ENCODE measurements at regions not wholly inside any gene's neighbourhood (a gene's known extent, or its start where the extent isn't known, plus 50 kb on each side); places are given as distances from the start of the nearest gene placed in this dataset.
"Not testable (repeated sequence)": the region's sequence is repeated elsewhere in the genome, so short reads cannot be mapped to it uniquely, and the experiment has no call there.

- DNase-seq: not testable (repeated sequence)
Measured at GRCh38 chr7:51389216-51389812, 72.7 kb upstream of the COBL start.

DNA sequence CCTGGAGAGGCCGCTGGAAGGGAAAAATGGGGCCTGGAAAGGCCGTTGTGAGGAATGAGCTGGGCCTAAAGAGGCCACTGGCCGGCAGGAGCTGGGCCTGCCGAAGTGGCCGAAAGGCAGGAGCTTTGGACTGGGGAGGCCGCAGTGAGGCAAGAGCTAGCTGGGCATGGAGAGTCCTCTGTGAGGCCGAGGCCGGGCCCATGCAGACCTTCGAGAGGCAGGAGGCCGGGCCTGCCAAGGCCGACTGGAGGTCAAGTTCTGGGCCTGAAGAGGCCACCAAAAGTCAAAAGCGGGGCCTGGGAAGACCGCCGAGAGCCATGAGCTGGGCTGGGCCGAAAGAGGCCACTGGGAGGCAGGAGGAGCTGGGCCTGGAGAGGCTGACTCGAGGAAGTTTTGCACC is 71.6 kb upstream of the COBL start:
- not testable (repeated sequence) for DNase-seq

DNA sequence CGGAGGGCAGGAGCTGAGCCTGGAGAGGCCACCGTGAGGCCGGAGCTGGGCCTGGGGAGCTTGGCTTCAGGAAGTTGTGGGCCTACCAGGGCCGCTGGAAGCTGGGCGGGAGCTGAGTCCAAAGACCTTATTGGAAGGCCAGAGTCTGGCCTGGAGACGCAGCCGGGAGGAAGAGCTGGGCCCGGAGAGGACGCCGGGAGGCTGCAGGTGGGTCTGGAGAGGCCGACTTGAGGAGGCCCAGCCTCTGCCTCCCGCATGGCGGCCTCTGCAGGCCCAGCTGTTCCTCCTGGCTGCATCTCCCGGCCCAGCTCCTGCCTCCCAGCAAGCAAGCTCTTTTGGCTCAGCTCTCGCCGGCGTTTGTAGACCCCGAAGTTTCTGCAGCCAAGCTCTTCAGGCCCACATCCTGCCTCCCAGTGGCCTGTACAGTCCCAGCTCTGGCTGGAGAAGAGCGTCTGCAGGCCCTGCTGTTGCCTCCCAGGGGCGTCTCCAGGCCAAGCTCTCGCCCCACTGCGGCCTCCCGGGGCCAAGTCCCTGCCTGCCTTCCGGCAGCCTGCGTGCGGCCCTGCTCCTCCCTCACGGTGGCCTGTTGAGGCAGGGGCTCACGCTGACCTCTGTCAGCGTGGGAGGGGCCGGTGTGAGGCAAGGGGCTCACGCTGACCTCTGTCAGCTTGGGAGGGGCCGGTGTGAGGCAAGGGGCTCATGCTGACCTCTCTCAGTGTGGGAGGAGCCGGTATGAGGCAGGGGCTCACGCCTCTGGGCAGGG is 70.4 kb upstream of the COBL start:
- DNase-seq: not testable (repeated sequence)

GRCh38 chr7:51386184-51386583 is 69.6 kb upstream of the COBL start:
- not testable (repeated sequence) for DNase-seq

- DNase-seq: not testable (repeated sequence)
Measured at GRCh38 chr7:51382243-51382642, 65.6 kb upstream of the COBL start.

- no peak for DNase-seq
Measured at GRCh38 chr7:51376420-51377092, 59.9 kb upstream of the COBL start.

DNA sequence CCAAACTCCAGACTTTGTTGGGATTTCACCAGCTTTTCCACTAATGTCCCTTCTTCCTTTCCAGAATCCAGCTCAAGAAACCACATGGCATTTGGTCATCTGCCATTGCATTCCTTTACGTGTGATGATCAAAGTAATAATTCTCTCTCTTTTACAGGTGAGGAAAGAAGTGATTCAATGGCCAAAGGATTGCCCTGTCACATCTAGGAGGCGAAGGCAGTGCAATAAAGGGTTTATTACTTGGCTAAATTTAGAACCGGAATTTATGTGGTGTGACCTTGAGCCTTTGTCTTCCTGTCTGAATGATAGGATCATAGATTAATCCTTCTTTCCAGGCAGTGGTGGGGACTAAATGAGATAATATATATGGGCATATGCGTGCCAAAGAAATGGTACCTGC is 58.3 kb upstream of the COBL start:
- no peak for DNase-seq

DNA sequence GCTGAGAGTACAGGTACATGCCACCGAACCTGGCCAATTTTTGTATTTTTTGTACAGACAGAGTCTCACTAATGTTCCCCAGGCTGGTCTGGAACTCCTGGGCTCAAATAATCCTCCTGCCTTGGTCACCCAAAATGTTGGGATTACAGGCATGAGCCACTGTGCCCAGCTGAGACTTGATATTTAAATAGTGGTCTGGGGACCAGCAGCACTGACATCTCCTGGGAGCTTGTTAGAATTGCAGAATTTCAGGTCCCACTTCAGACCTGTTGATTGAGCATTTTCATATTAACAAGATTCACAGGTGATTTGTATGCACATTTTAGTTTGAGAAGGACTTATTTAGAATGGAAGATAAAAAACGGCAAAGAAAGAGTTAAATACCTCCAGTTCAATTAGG is 57.0 kb upstream of the COBL start:
- DNase-seq: not testable (repeated sequence)

- no peak for DNase-seq
Measured at GRCh38 chr7:51369746-51370145, 53.1 kb upstream of the COBL start.

GRCh38 chr7:51369228-51369627 is 52.6 kb upstream of the COBL start:
- not testable (repeated sequence) for DNase-seq

GRCh38 chr7:51368334-51368733 is 51.7 kb upstream of the COBL start:
- DNase-seq: no peak

DNA sequence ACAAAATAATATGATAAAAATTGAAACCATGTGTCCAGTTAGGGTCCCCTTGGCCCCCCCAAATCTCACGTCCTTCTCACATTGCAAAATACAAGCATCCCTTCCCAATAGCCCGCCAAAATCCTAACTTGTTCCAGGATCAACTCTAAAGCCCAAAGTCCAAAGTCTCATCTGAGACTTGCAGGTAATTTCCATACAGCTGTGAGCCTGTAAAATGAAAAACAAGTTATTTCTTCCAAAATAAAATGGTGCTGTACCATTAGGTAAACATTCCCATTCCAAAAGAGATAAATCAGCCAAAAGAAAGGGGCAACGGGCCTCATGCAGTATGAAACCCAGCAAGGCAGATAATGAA is 51.0 kb upstream of the COBL start:
- DNase-seq: no peak

GRCh38 chr7:51366930-51367613 is 50.5 kb upstream of the COBL start:
- DNase-seq: no peak
